HCT116 (cell line): ENCODE measurements at regions not wholly inside any gene's neighbourhood (a gene's known extent, or its start where the extent isn't known, plus 50 kb on each side); places are given as distances from the start of the nearest gene placed in this dataset.

Source experiments
- ATAC-seq: fragments of 200-7000 bp; cut with Tn5 transposase; 2 replicates; pipeline ENCODE4 v1.9.1; 2020; ENCODE audit warnings: mild to moderate bottlenecking, moderate library complexity
- BruUV-seq: library from RNA; stranded (reverse); fragments of 400-500 nt; replicated peaks from 2 replicates; lab custom pipeline; 2021; lab: Mats Ljungman, UMichigan
- CTCF ChIA-PET: fragments of 300-600 bp; sonication (Branson Sonifier 250); formaldehyde crosslinking; loops from one replicate; lab custom pipeline; 2021; ENCODE audit warnings: antibody characterized with exemption; lab: Charles Lee
- POLR2A ChIA-PET: fragments of 300-600, 350-600 bp; sonication (Branson Sonifier 250); formaldehyde crosslinking; loops from one replicate; lab custom pipeline; 2021; ENCODE audit warnings: antibody characterized with exemption; lab: Charles Lee
- RAD21 ChIA-PET, 2 experiments: fragments of 300-600 bp; sonication (Branson Sonifier 250); formaldehyde crosslinking; loops; one replicate each; lab custom pipeline; 2023; ENCODE audit warnings: low total read pairs in 2 of 2; ENCODE audit not compliant: uncharacterized antibody in 2 of 2, unreplicated experiment in 2 of 2, low non-redundant PET in 1 of 2; lab: Charles Lee
- DNase-seq: peaks from one replicate; pipeline ENCODE4 v3.0.0-alpha.2; 2010; ENCODE audit warnings: low read depth, low spot score
- H2AFZ ChIP-seq: fragments of 200-600 bp; shearing (Covaris generic), sonication (generic); 2 replicates; pipeline ENCODE4 v1.6.1; 2017; ENCODE audit warnings: low read depth, mixed run types, mixed read lengths, antibody characterized with exemption, low read length; ENCODE audit not compliant: poor library complexity, severe bottlenecking
- H3K27ac ChIP-seq: 2 replicates; pipeline ENCODE4 v1.5.1; 2012; ENCODE audit warnings: low read depth, low read length
- H3K27me3 ChIP-seq: fragments of 200-600 bp; sonication (generic); 2 replicates; pipeline ENCODE4 v1.6.1; 2016; ENCODE audit warnings: mixed run types, low read length, mixed read lengths; ENCODE audit not compliant: insufficient read depth
- H3K36me3 ChIP-seq, 2 experiments: fragments of 200-500 bp in 1 of 2; fragments of 200-600 bp in 1 of 2; sonication (Bioruptor generic) in 1 of 2; sonication (generic) in 1 of 2; 2 replicates each; pipeline versions ENCODE4 v1.5.1 to v1.6.1; 2014 to 2016; ENCODE audit warnings: low read length in 2 of 2, inconsistent platforms in 1 of 2, mixed read lengths in 1 of 2, mixed run types in 1 of 2; ENCODE audit not compliant: insufficient read depth in 2 of 2, control insufficient read depth in 1 of 2
- H3K4me1 ChIP-seq, 2 experiments: fragments of 200-600 bp in 1 of 2; sonication (generic) in 1 of 2; 2 replicates each; pipeline versions ENCODE4 v1.5.1 to v1.6.1; 2012 to 2017; ENCODE audit warnings: low read length in 2 of 2, inconsistent platforms in 1 of 2, mild to moderate bottlenecking in 1 of 2, mixed read lengths in 1 of 2, mixed run types in 1 of 2, moderate library complexity in 1 of 2; ENCODE audit not compliant: insufficient read depth in 2 of 2, control insufficient read depth in 1 of 2
- H3K4me2 ChIP-seq: fragments of 200-600 bp; sonication (generic); 2 replicates; pipeline ENCODE4 v1.6.1; 2017; ENCODE audit warnings: mixed run types, low read length, mixed read lengths
- H3K4me3 ChIP-seq, 2 experiments: fragments of 200-600 bp in 1 of 2; sonication (generic) in 1 of 2; replicated peaks in 1 of 2; 2 replicates each; pipeline ENCODE4 v1.5.1; 2011 to 2016; ENCODE audit warnings: low read length in 2 of 2, control low read depth in 1 of 2, low read depth in 1 of 2, mild to moderate bottlenecking in 1 of 2, mixed read lengths in 1 of 2, mixed run types in 1 of 2
- H3K79me2 ChIP-seq: fragments of 200-600 bp; sonication (generic); 2 replicates; pipeline ENCODE4 v1.6.1; 2017; ENCODE audit warnings: mild to moderate bottlenecking, mixed run types, low read length, moderate library complexity, mixed read lengths; ENCODE audit not compliant: insufficient read depth
- H3K9ac ChIP-seq: fragments of 200-600 bp; sonication (generic); 2 replicates; pipeline ENCODE4 v1.6.1; 2016; ENCODE audit warnings: low read length, mixed read lengths
- H3K9me2 ChIP-seq: fragments of 200-600 bp; sonication (generic), shearing (Covaris generic); 2 replicates; pipeline ENCODE4 v1.6.1; 2017; ENCODE audit warnings: mixed run types, mild to moderate bottlenecking, moderate library complexity; ENCODE audit not compliant: insufficient read depth
- H3K9me3 ChIP-seq, 2 experiments: fragments of 200-500 bp in 1 of 2; fragments of 200-600 bp in 1 of 2; sonication (Bioruptor generic) in 1 of 2; sonication (generic) in 1 of 2; 2 replicates each; pipeline ENCODE4 v1.6.1; 2014 to 2017; ENCODE audit warnings: low read length in 2 of 2, mixed read lengths in 2 of 2, inconsistent platforms in 1 of 2, low read depth in 1 of 2, mild to moderate bottlenecking in 1 of 2, mixed run types in 1 of 2, moderate library complexity in 1 of 2; ENCODE audit not compliant: control insufficient read depth in 1 of 2, insufficient read depth in 1 of 2
- H4K20me1 ChIP-seq: fragments of 200-600 bp; sonication (generic), shearing (Covaris generic); 2 replicates; pipeline ENCODE4 v1.6.1; 2017; ENCODE audit warnings: mixed run types, mild to moderate bottlenecking, moderate library complexity; ENCODE audit not compliant: insufficient read depth
- ATF3 ChIP-seq: IDR thresholded peaks from 2 replicates; pipeline ENCODE4 v1.6.1; 2012
- CEBPB ChIP-seq: IDR thresholded peaks from 2 replicates; pipeline ENCODE4 v1.6.1; 2012; ENCODE audit warnings: low read depth
- CTCF ChIP-seq, 3 experiments: fragments of 200-600 bp in 1 of 3; sonication (generic) in 1 of 3; IDR thresholded peaks in 2 of 3; conservative IDR thresholded peaks in 1 of 3; 2 replicates each; pipeline ENCODE4 v1.5.1; 2012 to 2017; ENCODE audit warnings: low read depth in 2 of 3, low read length in 2 of 3, antibody characterized with exemption in 1 of 3, borderline replicate concordance in 1 of 3, control low read depth in 1 of 3, mild to moderate bottlenecking in 1 of 3, mixed read lengths in 1 of 3, mixed run types in 1 of 3, moderate library complexity in 1 of 3; ENCODE audit not compliant: insufficient read depth in 1 of 3
- EGR1 ChIP-seq: IDR thresholded peaks from 2 replicates; pipeline ENCODE4 v1.6.1; 2012; ENCODE audit warnings: low read depth
- ELF1 ChIP-seq: IDR thresholded peaks from 2 replicates; pipeline ENCODE4 v1.6.1; 2012; ENCODE audit warnings: low read depth, borderline replicate concordance
- EZH2phosphoT487 ChIP-seq: fragments of 200-600 bp; IDR thresholded peaks from 2 replicates; pipeline ENCODE4 v1.6.1; 2018; ENCODE audit warnings: antibody characterized with exemption, borderline replicate concordance
- FOSL1 ChIP-seq: IDR thresholded peaks from 2 replicates; pipeline ENCODE4 v1.6.1; 2012; ENCODE audit warnings: low read depth
- JUND ChIP-seq: IDR thresholded peaks from 2 replicates; pipeline ENCODE4 v1.6.1; 2012
- POLR2AphosphoS5 ChIP-seq: IDR thresholded peaks from 2 replicates; pipeline ENCODE4 v1.6.1; 2011; ENCODE audit warnings: mild to moderate bottlenecking, low read depth, low read length, moderate library complexity
- RAD21 ChIP-seq: IDR thresholded peaks from 2 replicates; pipeline ENCODE4 v1.6.1; 2012; ENCODE audit warnings: low read depth, mild to moderate bottlenecking
- REST ChIP-seq: IDR thresholded peaks from 2 replicates; pipeline ENCODE4 v1.6.1; 2012; ENCODE audit warnings: low read depth
- SP1 ChIP-seq: IDR thresholded peaks from 2 replicates; pipeline ENCODE4 v1.6.1; 2012; ENCODE audit warnings: low read depth
- SRF ChIP-seq: IDR thresholded peaks from 2 replicates; pipeline ENCODE4 v1.6.1; 2012; ENCODE audit warnings: low read depth
- TCF7L2 ChIP-seq: IDR thresholded peaks from 2 replicates; pipeline ENCODE4 v1.7.0; 2011; ENCODE audit warnings: borderline replicate concordance, inconsistent platforms; ENCODE audit not compliant: insufficient read depth, insufficient read length; ENCODE audit errors: extremely low read depth
- YY1 ChIP-seq: IDR thresholded peaks from 2 replicates; pipeline ENCODE4 v1.6.1; 2011; ENCODE audit warnings: low read length, low read depth, moderate library complexity, mild to moderate bottlenecking; ENCODE audit not compliant: insufficient replicate concordance; ENCODE audit errors: extremely low read depth
- ZFX ChIP-seq: fragments of 450-650 bp; IDR thresholded peaks from 2 replicates; pipeline ENCODE4 v1.6.1; 2017
- ZNF274 ChIP-seq: fragments of 200-500 bp; sonication (Bioruptor generic); IDR thresholded peaks from 2 replicates; pipeline ENCODE4 v1.6.1; 2014; ENCODE audit warnings: mild to moderate bottlenecking, low read depth, low read length, inconsistent platforms
- intact Hi-C: fragments of 100-400 bp; cut with micrococcal nuclease; formaldehyde crosslinking; loops from 2 replicates; pipeline ENCODE4 v1.10.0; 2022

GRCh38 chr9:87786423-87786822, 60.5 kb downstream of the CTSL start:
- Histone ChIP-seq H2AFZ (no peak overlapping the region), H3K9me2 (no peaks in the 10 kb centered on the region), H3K27me3 (no peaks in the 10 kb centered on the region), H3K4me1 (peaks cover 0 to 4% of the 10 kb centered on the region in 2 experiments; a peak in 1 of 4 replicates), H3K79me2 (no peaks in the 10 kb centered on the region), H3K36me3 (no peaks in the 10 kb centered on the region), H4K20me1 (no peaks in the 10 kb centered on the region), H3K27ac (no peak overlapping the region), H3K9ac (no peak overlapping the region), H3K4me2 (no peak overlapping the region), H3K4me3 (no peak overlapping the region), H3K9me3 (no peaks in the 10 kb centered on the region)
- no peak for DNase-seq
- no peak for ATAC-seq
- ChIA-PET CTCF (no interaction called here), RAD21 (no interaction called here), POLR2A (no interaction called here)
- TF ChIP-seq SRF = no peak
- TF ChIP-seq POLR2AphosphoS5 = no peak
- TF ChIP-seq FOSL1 = no peak
- TF ChIP-seq EZH2phosphoT487 = no peak
- no peak for TF ChIP-seq JUND
- no peak for TF ChIP-seq CTCF (IDR thresholded peaks at IDR 0.05 in 2 of 3, conservative IDR thresholded peaks at IDR 0.05 in 1 of 3; ENCODE audit: borderline replicate concordance in 1 of 3, insufficient read depth in 1 of 3, low read depth in 2 of 3, low read length in 2 of 3)
- no peak for TF ChIP-seq YY1
- no peak for TF ChIP-seq TCF7L2
- no peak for TF ChIP-seq ZFX
- TF ChIP-seq CEBPB = no peak
- no peak for TF ChIP-seq EGR1
- TF ChIP-seq REST = no peak
- TF ChIP-seq SP1 = no peak
- no peak for TF ChIP-seq ZNF274
- TF ChIP-seq ELF1 = no peak
- no peak for TF ChIP-seq RAD21
- no peak for TF ChIP-seq ATF3
- intact Hi-C loops = no loop called here
- BruUV-seq = no TSS peak
